Heart right ventricle (tissue), 16 donors: ENCODE measurements at regions not wholly inside any gene's neighbourhood (a gene's known extent, or its start where the extent isn't known, plus 50 kb on each side); places are given as distances from the start of the nearest gene placed in this dataset.

Source experiments
- ATAC-seq, 8 donors: fragments of 200-7000 bp; cut with Tn5 transposase; one replicate each; pipeline ENCODE4 v1.9.1; 2020; ENCODE audit warnings: mild to moderate bottlenecking in 8 of 8, moderate library complexity in 8 of 8, moderate number of reproducible peaks in 1 of 8
- DNase-seq, 2 donors: peaks; one replicate each; pipeline ENCODE4 v3.0.0-alpha.2; 2020
- H3K27ac ChIP-seq, 10 donors: fragments of 200-600 bp; sonication (generic) in 2 of 10; one replicate each; pipeline versions ENCODE4 v1.5.0 to v1.8.0; 2020 to 2022; ENCODE audit warnings: mild to moderate bottlenecking in 3 of 10
- H3K27me3 ChIP-seq, 7 donors: fragments of 200-600 bp; one replicate each; pipeline ENCODE4 v1.8.0; 2021 to 2022; ENCODE audit warnings: mild to moderate bottlenecking in 2 of 7
- H3K36me3 ChIP-seq, 9 donors: fragments of 200-600 bp; sonication (generic) in 1 of 9; one replicate each; pipeline versions ENCODE4 v1.5.0 to v1.8.0; 2020 to 2022; ENCODE audit warnings: mild to moderate bottlenecking in 2 of 9
- H3K4me1 ChIP-seq, 9 donors: fragments of 200-600 bp; sonication (generic) in 1 of 9; one replicate each; pipeline versions ENCODE4 v1.5.0 to v1.8.0; 2020 to 2022; ENCODE audit warnings: mild to moderate bottlenecking in 4 of 9
- H3K4me3 ChIP-seq, 10 donors: fragments of 200-600 bp; sonication (generic) in 2 of 10; one replicate each; pipeline versions ENCODE4 v1.5.0 to v1.8.0; 2020 to 2022; ENCODE audit warnings: mild to moderate bottlenecking in 7 of 10, moderate library complexity in 2 of 10
- H3K9me3 ChIP-seq, 11 donors: fragments of 200-600 bp in 10 of 11; sonication (generic) in 2 of 11; one replicate each; pipeline versions ENCODE4 v1.5.0 to v1.8.0; 2013 to 2022; ENCODE audit warnings: mild to moderate bottlenecking in 2 of 11, control low read depth in 1 of 11, moderate library complexity in 1 of 11
- WGBS, 2 donors: extraction: QIAGEN DNeasy Blood & Tissue Kit; methylation state at CpG; one replicate each; pipeline ENCODE4 v1.1.7; 2013; ENCODE audit warnings: inconsistent platforms in 1 of 2; 5-methylcytosine and 5-hydroxymethylcytosine counted together
- intact Hi-C, 10 donors: fragments of 100-400 bp; cut with DNase I; formaldehyde crosslinking; loops; one replicate each; pipeline versions ENCODE4 v1.11.1 to v1.14.2; 2022
- TF ChIP-seq, protein P1 (sequence below), 9 donors: fragments of 200-600 bp; sonication (generic) in 2 of 9; IDR thresholded peaks; one replicate each; pipeline versions ENCODE4 v1.5.0 to v1.8.0; 2021 to 2022; ENCODE audit warnings: antibody characterized with exemption in 9 of 9, mild to moderate bottlenecking in 5 of 9, moderate library complexity in 1 of 9
- donor health status: Arrhythmogenic right ventricular cardiomyopathy.
- donor health status: ischemic (EF 13 %, LVEDD 7.1; RV severe dilation, severe dysfunction).
- donor health status: healthy with polysubstance abuse.
- donor health status: DM: no; HTN: yes; CAD: no.
- donor health status: DM: no; HTN: no; CAD: no.
- donor health status: ischemic (EF 25% LVEDD 6.9; RV normal size, moderate dysfunction).
- donor health status: ischemic (EF 25% LVEDD 5.7; RV mildly dilated, moderate dysfunction).
- donor health status: healthy.
- donor health status: DM: yes; HTN: yes; CAD: no.
- donor health status: Ischemic cardiomyopathy.
- donor health status: ischemic (EF 35%, LVEDD 5.7; RV mildly dilated, moderate dysfunction).
- donor health status: nonischemic (EF 11% LVEDD 7.7; RV severe dilation, severe dysfunction).
- donor health status: DM: yes; HTN: yes; CAD: no.
- donor health status: PGD.
- donor health status: ischemic (EF 29% LVEDD 5.4; RV normal size, mild dysfunction).
- donor health status: nonischemic (EF 23%, LVEDD 6.1; RV moderate dilation, normal function).

DNA sequence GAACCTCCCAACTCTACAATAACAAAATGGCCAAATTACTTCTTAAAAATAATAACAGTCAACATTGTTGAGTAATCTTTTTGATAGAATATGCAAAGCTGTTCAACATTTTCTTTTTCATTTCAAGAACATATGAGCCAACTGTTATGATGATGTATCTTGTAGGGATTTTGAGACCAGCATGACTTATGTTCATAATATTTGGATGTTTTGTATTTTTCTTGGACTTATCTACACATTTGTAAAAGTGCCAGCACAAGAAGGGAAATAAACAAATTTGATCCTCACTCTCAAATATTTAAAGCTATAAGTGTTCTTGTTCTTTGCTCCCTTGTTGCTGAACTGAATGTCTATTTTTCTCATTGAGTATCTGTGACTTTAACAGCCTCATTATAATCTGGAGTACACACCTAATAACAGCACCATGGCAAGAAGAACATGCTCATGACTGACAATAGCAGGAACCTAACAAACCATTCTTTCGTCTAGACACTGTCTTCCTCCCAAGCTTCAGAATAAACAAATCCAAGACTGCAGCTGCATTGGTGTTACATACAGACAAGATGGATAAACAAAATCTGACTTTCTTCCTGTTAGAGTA is 1049.7 kb downstream of the FAT4 start:
- no peaks in the 10 kb centered on the region for H3K36me3 ChIP-seq
- intact Hi-C loops = no loop called here
- DNase-seq = no peak
- H3K27ac ChIP-seq = peak overlapping the region in 1 of 10 donors; percentile 21
- peak in 1 of 8 donors; percentile 62 for ATAC-seq
- H3K27me3 ChIP-seq = no peaks in the 10 kb centered on the region
- peaks cover 0 to 8% (median 0%) of the 10 kb centered on the region in 9 donors for H3K4me1 ChIP-seq
- WGBS, 2 donors = 40% methylated on average over 1 of the region's 1 CpG
- H3K9me3 ChIP-seq = no peaks in the 10 kb centered on the region
- H3K4me3 ChIP-seq = no peak overlapping the region
- TF ChIP-seq, protein P1, sequence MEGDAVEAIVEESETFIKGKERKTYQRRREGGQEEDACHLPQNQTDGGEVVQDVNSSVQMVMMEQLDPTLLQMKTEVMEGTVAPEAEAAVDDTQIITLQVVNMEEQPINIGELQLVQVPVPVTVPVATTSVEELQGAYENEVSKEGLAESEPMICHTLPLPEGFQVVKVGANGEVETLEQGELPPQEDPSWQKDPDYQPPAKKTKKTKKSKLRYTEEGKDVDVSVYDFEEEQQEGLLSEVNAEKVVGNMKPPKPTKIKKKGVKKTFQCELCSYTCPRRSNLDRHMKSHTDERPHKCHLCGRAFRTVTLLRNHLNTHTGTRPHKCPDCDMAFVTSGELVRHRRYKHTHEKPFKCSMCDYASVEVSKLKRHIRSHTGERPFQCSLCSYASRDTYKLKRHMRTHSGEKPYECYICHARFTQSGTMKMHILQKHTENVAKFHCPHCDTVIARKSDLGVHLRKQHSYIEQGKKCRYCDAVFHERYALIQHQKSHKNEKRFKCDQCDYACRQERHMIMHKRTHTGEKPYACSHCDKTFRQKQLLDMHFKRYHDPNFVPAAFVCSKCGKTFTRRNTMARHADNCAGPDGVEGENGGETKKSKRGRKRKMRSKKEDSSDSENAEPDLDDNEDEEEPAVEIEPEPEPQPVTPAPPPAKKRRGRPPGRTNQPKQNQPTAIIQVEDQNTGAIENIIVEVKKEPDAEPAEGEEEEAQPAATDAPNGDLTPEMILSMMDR (IDR thresholded peaks at IDR 0.05) = no peak

DNA sequence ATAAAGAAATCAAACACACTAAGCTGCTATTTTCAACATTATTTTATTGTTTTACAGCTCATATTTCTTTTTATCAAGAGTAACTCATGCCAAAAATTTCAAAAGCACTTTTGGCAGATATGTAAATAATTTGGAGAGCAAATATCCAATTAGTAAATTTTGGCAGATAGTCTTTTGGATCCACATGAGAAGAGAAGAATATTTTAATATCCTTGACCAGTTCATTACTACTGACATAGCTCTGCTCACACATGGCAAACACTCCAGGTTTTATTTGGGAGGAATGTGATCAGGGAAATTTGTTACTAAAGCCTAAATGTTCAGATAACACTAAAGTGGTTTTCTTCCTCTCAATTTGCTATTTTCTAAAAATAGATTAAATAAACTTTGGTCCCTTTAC is 1054.3 kb downstream of the FAT4 start:
- TF ChIP-seq, protein P1 (IDR thresholded peaks at IDR 0.05) = no peak
- Histone ChIP-seq H3K36me3 (no peaks in the 10 kb centered on the region), H3K27me3 (no peaks in the 10 kb centered on the region), H3K9me3 (no peaks in the 10 kb centered on the region), H3K4me1 (peaks cover 0 to 8% (median 0%) of the 10 kb centered on the region in 9 donors), H3K27ac (peak overlapping the region in 1 of 10 donors; percentile 7), H3K4me3 (no peak overlapping the region)
- DNase-seq = no peak
- ATAC-seq = no peak
- intact Hi-C loops = no loop called here

DNA sequence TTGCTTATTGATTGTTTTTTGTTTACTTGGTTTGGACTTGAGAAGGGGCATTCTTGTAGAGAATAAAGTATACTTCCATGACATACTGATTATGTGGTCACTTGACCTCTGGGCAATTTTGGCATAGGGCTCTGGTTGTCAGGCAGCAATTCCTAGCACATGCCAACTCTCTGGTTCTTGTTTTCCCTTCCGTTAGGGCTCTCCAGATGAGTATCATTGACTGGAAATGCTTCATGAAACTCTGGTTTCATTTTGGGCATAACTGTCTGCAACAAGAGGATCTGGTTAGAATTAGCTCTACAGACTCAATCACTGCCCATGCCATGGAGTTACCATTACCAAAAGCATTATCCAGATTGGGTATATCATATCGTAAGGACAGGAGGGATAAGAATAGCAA is 1057.9 kb downstream of the FAT4 start:
- no peak overlapping the region for H3K4me3 ChIP-seq
- H3K36me3 ChIP-seq = no peaks in the 10 kb centered on the region
- intact Hi-C loops = no loop called here
- DNase-seq (no peak), ATAC-seq (no peak)
- H3K9me3 ChIP-seq = peaks cover 0 to 2% (median 0%) of the 10 kb centered on the region in 11 donors
- no peaks in the 10 kb centered on the region for H3K27me3 ChIP-seq
- peaks cover 0 to 8% (median 0%) of the 10 kb centered on the region in 9 donors for H3K4me1 ChIP-seq
- 80 to 85% methylated on average over 2 of the region's 2 CpGs for WGBS, 2 donors
- H3K27ac ChIP-seq = no peak overlapping the region
- TF ChIP-seq, protein P1 (IDR thresholded peaks at IDR 0.05) = no peak

DNA sequence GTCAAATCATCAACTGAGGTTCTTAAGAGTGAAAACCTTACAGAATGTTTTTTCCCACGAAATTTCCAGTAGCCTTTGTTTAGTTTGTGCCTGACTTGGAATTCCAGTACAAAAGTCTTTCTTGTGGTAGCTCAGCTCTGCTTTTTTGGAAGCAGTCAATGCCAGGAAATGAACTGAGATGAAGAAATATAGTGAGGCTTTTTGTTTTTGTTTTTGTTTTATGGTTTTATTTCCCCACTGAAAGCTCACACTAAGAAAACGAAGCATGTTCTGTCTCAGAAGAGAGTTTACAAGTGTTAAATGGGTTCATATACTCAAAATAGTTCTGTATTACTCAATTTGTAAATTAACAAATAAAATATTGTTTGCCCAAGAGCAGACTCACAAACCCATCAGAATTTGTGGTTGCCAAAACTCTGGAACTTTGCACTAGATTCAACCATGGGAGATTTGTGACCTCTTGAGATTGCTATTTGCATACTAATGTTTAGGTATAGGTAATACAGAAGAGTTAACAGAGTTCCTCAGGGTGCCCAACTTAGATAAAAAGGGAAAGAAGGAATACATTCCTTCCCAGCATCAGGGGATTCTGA is 1060.8 kb downstream of the FAT4 start:
- DNase-seq = no peak
- Histone ChIP-seq H3K4me3 (no peak overlapping the region), H3K9me3 (peaks cover 0 to 2% (median 0%) of the 10 kb centered on the region in 11 donors), H3K36me3 (no peaks in the 10 kb centered on the region), H3K4me1 (no peaks in the 10 kb centered on the region), H3K27me3 (no peaks in the 10 kb centered on the region), H3K27ac (peak overlapping the region in 1 of 10 donors; percentile 29)
- ATAC-seq = peak in 1 of 8 donors; percentile 29
- 23 to 28% methylated on average over 2 of the region's 2 CpGs for WGBS, 2 donors
- intact Hi-C loops = loop anchor here in 1 of 10 donors (5.0 kb wide), 1 partner anchor 827 kb away; no protein-coding TSS in a partner anchor
- TF ChIP-seq, protein P1 (IDR thresholded peaks at IDR 0.05) = no peak
